ENCODE measurements at regions not wholly inside any gene's neighbourhood (a gene's known extent, or its start where the extent isn't known, plus 50 kb on each side); places are given as distances from the start of the nearest gene placed in this dataset.
"Not testable (repeated sequence)": the region's sequence is repeated elsewhere in the genome, so short reads cannot be mapped to it uniquely, and the experiment has no call there.

DNA sequence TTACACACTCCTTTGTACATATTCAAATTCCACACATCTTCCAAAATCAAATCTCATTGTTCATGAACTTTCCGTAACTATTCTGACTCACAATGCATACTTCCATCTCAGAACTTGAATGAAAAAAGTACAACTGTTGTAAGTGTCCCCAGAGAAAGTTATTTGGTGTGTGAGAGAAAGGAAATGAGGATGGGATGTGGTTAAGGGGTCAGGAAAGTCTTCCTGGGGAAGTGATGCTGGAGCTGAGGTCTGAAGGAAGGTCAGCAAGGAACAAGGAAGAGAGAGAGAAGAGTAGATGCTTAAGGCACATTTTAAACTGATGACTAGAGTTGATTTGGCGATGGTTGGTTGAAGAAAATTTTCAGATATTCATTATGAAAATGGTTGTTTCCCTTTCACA, 340.0 kb upstream of the STXBP6 start:
- Mint-ChIP-seq H3K27me3 (no peaks in the 10 kb centered on the region), H3K4me3 (no peak overlapping the region), H3K9me3 (peaks cover 3% of the 10 kb centered on the region), H3K36me3 (ENCODE audit: low read depth) (no peaks in the 10 kb centered on the region), H3K4me1 (no peaks in the 10 kb centered on the region), H3K27ac (peak overlapping the region; percentile 27)
- DNase-seq = no peak
- intact Hi-C loops (cut with micrococcal nuclease) = no loop called here

DNA sequence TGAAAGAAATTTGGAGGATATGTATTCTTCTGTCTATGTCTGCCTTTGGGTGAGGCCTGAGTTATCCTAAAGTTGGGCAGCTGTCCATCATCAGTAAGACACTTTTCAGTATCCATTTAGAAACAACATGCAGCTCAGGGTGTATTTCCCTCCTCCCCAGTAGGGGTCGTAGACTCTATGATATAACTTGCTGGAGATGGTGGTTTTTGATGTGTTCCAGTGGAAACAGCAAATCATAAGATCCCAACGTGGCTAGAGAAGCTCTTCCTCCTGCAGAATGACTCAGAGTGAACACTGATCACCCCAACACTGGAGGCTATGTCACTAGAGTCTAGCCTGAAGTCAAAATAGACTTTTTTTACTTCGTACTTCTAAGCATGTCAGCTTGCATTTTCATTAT, 331.6 kb upstream of the STXBP6 start:
- DNase-seq = no peak
- Mint-ChIP-seq H3K4me1 (no peaks in the 10 kb centered on the region), H3K4me3 (no peak overlapping the region), H3K9me3 (no peaks in the 10 kb centered on the region), H3K27ac (no peak overlapping the region), H3K36me3 (ENCODE audit: low read depth) (no peaks in the 10 kb centered on the region), H3K27me3 (no peaks in the 10 kb centered on the region)
- intact Hi-C loops (cut with micrococcal nuclease) = no loop called here

DNA sequence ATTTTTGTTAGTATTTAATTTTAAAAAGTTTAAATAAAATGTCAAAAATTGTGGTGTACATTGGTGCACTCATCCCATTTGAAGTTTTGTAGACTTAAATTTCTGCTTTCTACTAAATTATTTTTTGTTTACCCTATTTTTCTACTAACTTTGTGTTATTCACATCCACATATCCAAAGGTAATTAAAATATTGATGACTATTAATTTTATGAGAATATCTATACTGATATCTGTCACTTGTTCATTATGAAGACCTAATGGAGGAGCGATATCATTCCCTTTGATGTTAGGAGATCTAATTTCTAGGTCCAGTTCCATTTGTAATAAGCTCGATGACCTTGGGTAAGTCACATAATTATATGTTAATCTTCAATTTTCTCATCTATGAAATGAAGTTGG, 325.7 kb upstream of the STXBP6 start:
- intact Hi-C loops (cut with micrococcal nuclease) = no loop called here
- Mint-ChIP-seq H3K4me1 (no peaks in the 10 kb centered on the region), H3K9me3 (no peaks in the 10 kb centered on the region), H3K27ac (no peak overlapping the region), H3K36me3 (ENCODE audit: low read depth) (no peaks in the 10 kb centered on the region), H3K27me3 (no peaks in the 10 kb centered on the region), H3K4me3 (no peak overlapping the region)
- no peak for DNase-seq

DNA sequence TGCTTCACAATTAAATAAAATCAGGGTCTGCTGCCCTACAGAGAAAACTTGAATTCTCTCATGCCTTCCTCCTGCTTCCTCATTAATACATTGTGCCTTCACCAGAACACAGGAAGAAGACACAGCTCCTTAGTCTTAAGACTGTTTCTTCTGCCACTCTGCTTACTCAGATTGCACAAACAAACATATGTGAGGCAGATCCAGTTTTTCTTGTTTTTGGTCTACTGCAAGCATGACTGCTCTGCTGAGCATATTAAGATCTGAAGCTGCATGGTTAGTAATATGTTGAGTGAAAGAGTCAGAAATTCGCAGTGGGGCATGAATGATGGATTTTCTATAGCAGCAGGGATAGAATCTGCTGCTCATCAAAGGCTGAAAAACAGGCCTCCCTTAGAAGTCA, 321.1 kb upstream of the STXBP6 start:
- Mint-ChIP-seq H3K36me3 (ENCODE audit: low read depth) (no peaks in the 10 kb centered on the region), H3K4me3 (no peak overlapping the region), H3K27ac (no peak overlapping the region), H3K27me3 (no peaks in the 10 kb centered on the region), H3K9me3 (peaks cover 14% of the 10 kb centered on the region), H3K4me1 (no peaks in the 10 kb centered on the region)
- no peak for DNase-seq
- intact Hi-C loops (cut with micrococcal nuclease) = no loop called here

DNA sequence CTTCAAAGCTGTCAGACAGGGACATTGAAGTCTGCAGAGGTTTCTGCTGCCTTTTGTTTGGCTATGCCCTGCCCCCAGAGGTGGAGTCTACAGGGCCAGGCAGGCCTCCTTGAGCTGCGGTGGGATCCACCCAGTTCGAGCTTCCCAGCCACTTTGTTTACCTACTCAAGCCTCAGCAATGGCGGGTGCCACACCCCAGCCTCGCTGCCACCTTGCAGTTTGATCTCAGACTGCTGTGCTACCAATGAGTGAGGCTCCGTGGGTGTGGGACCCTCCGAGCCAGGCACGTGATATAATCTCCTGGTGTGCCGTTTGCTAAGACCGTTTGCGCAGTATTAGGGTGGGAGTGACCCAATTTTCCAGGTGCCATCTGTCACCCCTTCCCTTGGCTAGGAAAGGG, 320.1 kb upstream of the STXBP6 start:
- H3K36me3 Mint-ChIP-seq (ENCODE audit: low read depth); DNase-seq; H3K4me1 Mint-ChIP-seq; H3K27ac Mint-ChIP-seq; H3K27me3 Mint-ChIP-seq; H3K4me3 Mint-ChIP-seq; intact Hi-C loops (cut with micrococcal nuclease): not testable (repeated sequence)
- H3K9me3 Mint-ChIP-seq = peaks cover 14% of the 10 kb centered on the region

DNA sequence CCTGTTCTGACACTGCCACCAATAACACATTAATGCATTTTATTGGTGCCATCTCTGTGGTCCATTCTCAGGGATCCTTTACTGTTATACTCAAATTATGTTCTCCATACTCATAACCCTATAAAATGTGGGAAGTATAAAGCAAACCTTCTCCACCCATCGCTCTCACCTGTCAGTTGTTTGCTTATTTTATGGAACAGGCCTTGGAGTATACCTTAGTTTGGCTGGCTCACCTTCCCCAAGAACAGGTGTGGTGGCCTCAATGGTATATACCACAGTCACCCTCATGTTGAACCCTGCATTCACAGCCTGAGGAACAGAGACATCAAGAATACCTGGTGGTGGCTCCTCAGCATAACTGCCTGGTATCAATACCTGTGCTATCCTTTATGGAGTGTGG, 308.4 kb upstream of the STXBP6 start:
- intact Hi-C loops (cut with micrococcal nuclease) = no loop called here
- H3K27ac Mint-ChIP-seq = no peak overlapping the region
- H3K9me3 Mint-ChIP-seq = peaks cover 14% of the 10 kb centered on the region
- H3K36me3 Mint-ChIP-seq (ENCODE audit: low read depth) = no peaks in the 10 kb centered on the region
- DNase-seq = no peak
- no peak overlapping the region for H3K4me3 Mint-ChIP-seq
- no peaks in the 10 kb centered on the region for H3K4me1 Mint-ChIP-seq
- no peaks in the 10 kb centered on the region for H3K27me3 Mint-ChIP-seq

DNA sequence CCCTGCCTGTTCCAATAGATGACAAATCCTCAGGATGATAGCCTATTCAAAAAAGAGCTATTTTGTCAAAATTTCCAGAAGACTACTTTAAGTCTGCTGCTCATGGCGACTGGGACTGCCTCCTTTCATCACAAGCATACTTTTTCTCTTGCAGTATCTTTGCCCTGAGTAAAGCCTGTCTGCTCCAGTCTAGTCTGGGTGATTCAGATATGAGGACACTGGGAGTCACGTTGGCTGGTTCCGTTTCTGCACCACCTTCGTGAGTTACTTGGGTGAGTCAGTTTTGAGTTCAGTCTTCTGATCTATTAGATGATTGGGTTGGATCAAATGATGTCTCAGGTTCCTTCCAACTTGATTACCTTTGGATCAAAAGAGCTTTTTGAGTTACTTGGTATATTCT, 301.3 kb upstream of the STXBP6 start:
- Mint-ChIP-seq H3K27ac (no peak overlapping the region), H3K4me3 (no peak overlapping the region), H3K36me3 (ENCODE audit: low read depth) (no peaks in the 10 kb centered on the region), H3K4me1 (peaks cover 2% of the 10 kb centered on the region), H3K9me3 (no peaks in the 10 kb centered on the region), H3K27me3 (no peaks in the 10 kb centered on the region)
- no peak for DNase-seq
- intact Hi-C loops (cut with micrococcal nuclease) = no loop called here

DNA sequence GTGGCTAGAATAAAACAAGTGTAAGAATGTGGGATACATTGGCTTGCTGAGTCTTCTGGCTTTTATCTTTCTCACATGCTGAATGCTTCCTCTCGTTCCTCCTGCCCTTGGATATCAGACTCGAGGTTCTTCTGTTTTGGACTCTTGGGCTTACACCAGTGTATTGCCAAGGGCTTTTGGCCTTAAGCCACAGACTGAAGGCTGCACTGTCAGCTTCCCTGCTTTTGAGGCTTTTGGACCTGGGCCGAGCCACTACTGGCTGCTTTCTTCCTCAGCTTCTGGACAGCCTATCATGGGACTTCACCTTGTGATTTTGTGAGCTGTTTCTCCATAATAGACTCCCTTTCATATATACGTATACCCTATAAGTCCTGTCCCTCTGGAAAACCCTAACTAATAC, 300.9 kb upstream of the STXBP6 start:
- H3K9me3 Mint-ChIP-seq = no peaks in the 10 kb centered on the region
- no peak overlapping the region for H3K4me3 Mint-ChIP-seq
- H3K36me3 Mint-ChIP-seq (ENCODE audit: low read depth) = no peaks in the 10 kb centered on the region
- peaks cover 2% of the 10 kb centered on the region for H3K4me1 Mint-ChIP-seq
- no peak overlapping the region for H3K27ac Mint-ChIP-seq
- intact Hi-C loops (cut with micrococcal nuclease) = no loop called here
- DNase-seq = no peak
- no peaks in the 10 kb centered on the region for H3K27me3 Mint-ChIP-seq

DNA sequence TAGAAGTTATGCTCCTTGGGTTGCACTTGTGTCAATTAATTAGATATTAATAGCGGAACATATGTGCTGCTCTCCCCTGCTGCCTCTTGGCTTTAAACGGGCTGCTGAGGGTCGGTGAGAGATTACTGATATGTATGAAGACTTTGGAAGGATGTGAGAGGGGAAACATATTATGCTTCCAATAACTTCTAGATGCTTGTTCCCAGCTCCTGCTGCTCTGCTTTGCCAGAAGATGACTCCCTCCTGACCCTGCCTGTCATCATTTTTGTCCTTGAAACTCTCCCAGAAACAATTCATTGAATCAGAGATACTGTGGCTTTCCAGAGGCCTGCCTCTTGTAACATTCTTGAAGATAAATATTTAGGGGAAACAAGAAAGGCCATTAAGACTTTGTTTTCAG, 300.1 kb upstream of the STXBP6 start:
- H3K36me3 Mint-ChIP-seq (ENCODE audit: low read depth) = no peaks in the 10 kb centered on the region
- no peak overlapping the region for H3K4me3 Mint-ChIP-seq
- peaks cover 2% of the 10 kb centered on the region for H3K4me1 Mint-ChIP-seq
- no peaks in the 10 kb centered on the region for H3K9me3 Mint-ChIP-seq
- H3K27me3 Mint-ChIP-seq = no peaks in the 10 kb centered on the region
- DNase-seq = no peak
- no peak overlapping the region for H3K27ac Mint-ChIP-seq
- intact Hi-C loops (cut with micrococcal nuclease) = no loop called here

DNA sequence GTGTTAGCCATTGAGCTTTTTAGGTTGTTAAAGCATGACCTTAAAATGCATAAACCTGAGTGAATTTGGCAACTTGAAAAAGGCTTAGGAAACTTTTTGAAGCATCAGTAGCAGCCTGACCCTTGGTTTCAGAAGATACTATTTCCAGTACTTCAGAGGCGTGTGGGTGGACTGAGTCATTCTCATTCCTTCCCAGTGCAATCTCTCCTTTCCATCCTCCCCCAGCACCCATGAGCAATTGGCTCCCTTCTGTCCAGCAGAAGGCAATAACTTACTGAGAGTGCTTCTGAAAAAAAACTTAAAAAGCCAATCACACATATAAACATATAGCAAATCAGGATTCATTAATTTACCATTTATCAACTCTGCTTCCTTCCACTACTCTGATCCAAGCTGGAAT, 299.3 kb upstream of the STXBP6 start:
- H3K27ac Mint-ChIP-seq = no peak overlapping the region
- H3K27me3 Mint-ChIP-seq = no peaks in the 10 kb centered on the region
- no peaks in the 10 kb centered on the region for H3K9me3 Mint-ChIP-seq
- peaks cover 2% of the 10 kb centered on the region for H3K4me1 Mint-ChIP-seq
- no peaks in the 10 kb centered on the region for H3K36me3 Mint-ChIP-seq (ENCODE audit: low read depth)
- H3K4me3 Mint-ChIP-seq = no peak overlapping the region
- DNase-seq = no peak
- intact Hi-C loops (cut with micrococcal nuclease) = loop anchor here (2.0 kb wide), 1 partner anchor 48 kb away; no protein-coding TSS in a partner anchor

DNA sequence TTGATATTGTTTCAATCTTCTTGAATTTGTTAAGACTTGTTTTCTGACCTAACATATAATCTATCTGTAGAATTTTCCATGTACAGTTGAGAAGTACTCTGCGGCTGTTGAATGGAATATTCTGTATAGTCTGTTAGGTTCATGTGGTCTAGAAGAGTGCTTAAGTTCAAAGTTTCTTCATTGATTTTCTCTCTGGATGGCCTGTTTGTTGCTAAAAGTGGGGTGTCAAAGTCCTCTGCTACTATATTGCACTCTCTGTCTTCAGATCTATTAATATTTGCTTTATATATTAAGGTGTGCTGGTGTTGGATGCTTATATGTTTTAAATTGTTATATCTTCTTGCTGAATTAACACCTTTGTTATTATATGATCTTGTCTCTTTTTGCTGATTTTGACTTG, 290.9 kb upstream of the STXBP6 start:
- no peaks in the 10 kb centered on the region for H3K4me1 Mint-ChIP-seq

DNA sequence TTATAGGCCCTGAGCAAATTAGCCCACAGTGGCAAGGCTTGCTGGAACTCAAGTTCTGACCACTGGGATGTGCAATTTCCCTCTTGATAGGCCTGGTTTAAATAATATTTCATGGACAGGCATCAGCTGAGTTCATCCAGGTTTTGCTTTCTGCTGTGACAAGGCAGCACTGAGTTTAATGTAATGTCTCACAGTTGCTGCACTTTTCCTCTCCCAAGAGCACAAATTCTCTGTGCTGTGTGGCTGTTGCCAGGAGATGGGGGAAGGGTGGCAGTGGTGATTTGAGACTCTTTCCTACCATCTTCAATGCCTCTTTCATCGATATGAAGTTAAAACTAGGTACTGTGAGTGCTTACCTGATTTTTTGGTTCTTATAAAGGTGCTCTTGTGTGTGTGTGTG, 272.8 kb upstream of the STXBP6 start:
- H3K4me3 Mint-ChIP-seq = no peak overlapping the region
- H3K27ac Mint-ChIP-seq = no peak overlapping the region
- no peaks in the 10 kb centered on the region for H3K27me3 Mint-ChIP-seq
- intact Hi-C loops (cut with micrococcal nuclease) = no loop called here
- no peak for DNase-seq
- no peaks in the 10 kb centered on the region for H3K36me3 Mint-ChIP-seq (ENCODE audit: low read depth)
- peaks cover 5% of the 10 kb centered on the region for H3K9me3 Mint-ChIP-seq
- H3K4me1 Mint-ChIP-seq = no peaks in the 10 kb centered on the region

More for the DNA sequence above, 290.9 kb upstream of the STXBP6 start:
- Mint-ChIP-seq H3K27me3 (no peaks in the 10 kb centered on the region), H3K9me3 (peaks cover 14% of the 10 kb centered on the region), H3K36me3 (ENCODE audit: low read depth) (no peaks in the 10 kb centered on the region), H3K4me3 (no peak overlapping the region), H3K27ac (no peak overlapping the region)
- DNase-seq = no peak
- intact Hi-C loops (cut with micrococcal nuclease) = no loop called here

DNA sequence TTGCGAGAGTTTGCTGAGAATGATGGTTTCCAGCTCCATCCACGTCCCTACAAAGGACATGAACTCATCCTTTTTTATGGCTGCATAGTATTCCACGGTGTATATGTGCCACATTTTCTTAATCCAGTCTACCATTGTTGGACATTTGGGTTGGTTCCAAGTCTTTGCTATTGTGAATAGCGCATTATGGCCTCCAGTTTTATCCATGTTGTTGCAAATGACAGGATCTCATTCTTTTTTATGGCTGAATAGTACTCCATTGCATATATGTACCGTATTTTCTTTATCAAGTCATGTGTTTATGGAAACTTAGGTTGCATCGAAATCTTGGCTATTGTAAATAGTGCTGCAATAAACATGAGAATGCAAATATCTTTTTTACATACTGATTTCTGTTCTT, 266.1 kb upstream of the STXBP6 start:
- H3K4me1 Mint-ChIP-seq; H3K9me3 Mint-ChIP-seq; H3K27me3 Mint-ChIP-seq; DNase-seq; intact Hi-C loops (cut with micrococcal nuclease); H3K27ac Mint-ChIP-seq; H3K36me3 Mint-ChIP-seq (ENCODE audit: low read depth); H3K4me3 Mint-ChIP-seq: not testable (repeated sequence)

DNA sequence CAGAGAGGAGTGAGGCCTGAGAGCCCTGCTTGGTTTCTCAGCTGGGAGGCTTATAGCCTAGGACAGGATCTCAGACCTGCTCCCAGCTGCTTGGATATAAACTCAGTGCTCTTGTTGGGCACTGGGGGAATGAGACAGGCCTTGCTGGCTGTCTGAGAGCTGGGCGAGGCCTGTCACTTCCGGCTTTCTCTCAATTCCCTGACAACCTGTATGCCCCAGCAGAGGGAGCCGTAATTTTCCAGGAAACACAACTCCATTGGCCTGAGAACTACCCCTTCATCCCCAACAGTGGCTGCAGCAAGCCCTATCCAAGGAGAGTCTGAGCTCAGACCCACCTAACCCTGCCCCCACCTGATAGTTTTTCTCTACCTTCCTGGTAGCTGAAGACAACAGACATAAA, 258.3 kb upstream of the STXBP6 start:
- H3K9me3 Mint-ChIP-seq = no peaks in the 10 kb centered on the region
- H3K36me3 Mint-ChIP-seq (ENCODE audit: low read depth) = no peaks in the 10 kb centered on the region
- intact Hi-C loops (cut with micrococcal nuclease) = no loop called here
- DNase-seq = no peak
- H3K27me3 Mint-ChIP-seq = no peaks in the 10 kb centered on the region
- no peak overlapping the region for H3K4me3 Mint-ChIP-seq
- H3K4me1 Mint-ChIP-seq = no peaks in the 10 kb centered on the region
- no peak overlapping the region for H3K27ac Mint-ChIP-seq

DNA sequence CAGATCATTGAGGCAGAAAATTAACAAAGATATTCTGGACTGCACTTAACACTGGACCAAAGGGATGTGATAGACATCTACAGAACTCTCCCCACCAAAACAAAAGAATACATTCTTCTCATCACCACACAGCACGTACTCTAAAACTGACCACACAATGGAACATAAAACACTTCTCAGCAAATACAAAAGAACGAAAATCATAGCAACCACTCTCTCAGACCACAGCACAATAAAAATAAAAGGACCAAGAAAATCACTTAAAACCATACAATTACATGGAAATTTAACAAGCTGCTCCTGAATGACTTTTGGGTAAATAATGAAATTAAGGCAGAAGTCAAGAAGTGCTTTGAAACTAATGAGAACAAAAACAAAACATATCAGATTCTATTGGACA, 254.0 kb upstream of the STXBP6 start:
- no peaks in the 10 kb centered on the region for H3K36me3 Mint-ChIP-seq (ENCODE audit: low read depth)
- H3K9me3 Mint-ChIP-seq = no peaks in the 10 kb centered on the region
- H3K4me1 Mint-ChIP-seq = no peaks in the 10 kb centered on the region
- no peaks in the 10 kb centered on the region for H3K27me3 Mint-ChIP-seq
- H3K27ac Mint-ChIP-seq = no peak overlapping the region
- no peak for DNase-seq
- no peak overlapping the region for H3K4me3 Mint-ChIP-seq
- intact Hi-C loops (cut with micrococcal nuclease) = no loop called here

DNA sequence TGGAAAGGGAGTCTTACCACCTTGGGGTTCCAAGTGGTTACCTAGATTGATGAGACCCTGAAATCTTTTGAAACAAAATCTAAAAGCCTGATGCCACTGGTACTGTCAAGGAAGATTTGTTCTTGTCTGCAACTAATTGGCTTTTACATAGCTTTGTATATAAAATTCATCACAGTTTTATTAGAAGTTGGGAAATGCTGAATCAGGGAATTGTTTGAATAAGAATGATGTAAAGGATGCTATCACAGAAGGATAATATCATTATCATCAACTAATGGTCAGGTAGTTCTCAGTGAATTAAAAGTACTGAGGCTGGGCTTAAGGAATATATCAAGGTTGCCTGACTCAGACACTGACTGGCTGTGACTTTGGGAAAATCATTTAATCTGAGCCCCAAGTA, 248.3 kb upstream of the STXBP6 start:
- no peaks in the 10 kb centered on the region for H3K9me3 Mint-ChIP-seq
- no peaks in the 10 kb centered on the region for H3K36me3 Mint-ChIP-seq (ENCODE audit: low read depth)
- intact Hi-C loops (cut with micrococcal nuclease) = no loop called here
- H3K4me1 Mint-ChIP-seq = no peaks in the 10 kb centered on the region
- no peak overlapping the region for H3K4me3 Mint-ChIP-seq
- no peaks in the 10 kb centered on the region for H3K27me3 Mint-ChIP-seq
- no peak for DNase-seq
- no peak overlapping the region for H3K27ac Mint-ChIP-seq
